ENCODE measurements at regions not wholly inside any gene's neighbourhood (a gene's known extent, or its start where the extent isn't known, plus 50 kb on each side); places are given as distances from the start of the nearest gene placed in this dataset.

GRCh38 chr11:11086979-11087378 lies 229.1 kb upstream of the ZBED5 start (continued):
- TF ChIP-seq ARID4B (CRISPR knock-in tag; IDR thresholded peaks at IDR 0.05; ENCODE audit: borderline replicate concordance) (no peak), CREB1 (CRISPR knock-in tag; IDR thresholded peaks at IDR 0.05) (no peak), EMX1 (CRISPR knock-in tag; IDR thresholded peaks at IDR 0.05) (no peak), STAT6 (CRISPR knock-in tag; conservative IDR thresholded peaks at IDR 0.05; ENCODE audit: low read depth) (no peak), OVOL2 (CRISPR knock-in tag; IDR thresholded peaks at IDR 0.05; ENCODE audit: borderline replicate concordance) (no peak)

GRCh38 chr11:11085580-11085979 lies 227.7 kb upstream of the ZBED5 start:
- TF ChIP-seq PRDM15 (CRISPR knock-in tag; IDR thresholded peaks at IDR 0.05), result no peak
- no peak for TF ChIP-seq NFYB (CRISPR knock-in tag; conservative IDR thresholded peaks at IDR 0.05; ENCODE audit: low read depth)
- no peak for TF ChIP-seq ZMAT4 (CRISPR knock-in tag; IDR thresholded peaks at IDR 0.05)
- TF ChIP-seq NR1H2 (CRISPR knock-in tag; IDR thresholded peaks at IDR 0.05), result no peak
- TF ChIP-seq MXD4 (CRISPR knock-in tag; IDR thresholded peaks at IDR 0.05; ENCODE audit: borderline replicate concordance), result no peak
- no peak for TF ChIP-seq TEAD4 (CRISPR knock-in tag; IDR thresholded peaks at IDR 0.05)
- TF ChIP-seq ETV6 (CRISPR knock-in tag; IDR thresholded peaks at IDR 0.05), result no peak
- no peak for TF ChIP-seq NFATC4 (CRISPR knock-in tag; IDR thresholded peaks at IDR 0.05)
- no peak for TF ChIP-seq FOXK1 (CRISPR knock-in tag; IDR thresholded peaks at IDR 0.05)
- no peak for TF ChIP-seq ERG (CRISPR knock-in tag; IDR thresholded peaks at IDR 0.05)
- TF ChIP-seq ZNF138 (CRISPR knock-in tag; conservative IDR thresholded peaks at IDR 0.05), result no peak
- no peak for TF ChIP-seq SP1 (CRISPR knock-in tag; conservative IDR thresholded peaks at IDR 0.05)
- no peaks in the 10 kb centered on the region; the same call in 1 of the 2 replicates for H3K27me3 Mint-ChIP-seq (ENCODE audit: low read depth)
- peaks cover 32% of the 10 kb centered on the region for H3K9me3 Mint-ChIP-seq
- POLR2A ChIA-PET, result no interaction called here
- CTCF ChIA-PET, result interaction anchor here (0.9 kb wide), 2 partner anchors 10 to 63 kb away, joined by 3 read pairs; no protein-coding TSS in a partner anchor
- H3K4me3 Mint-ChIP-seq, result no peak overlapping the region
- H3K4me1 Mint-ChIP-seq, result peaks cover 44% of the 10 kb centered on the region
- H3K27ac Mint-ChIP-seq, result no peak overlapping the region
- DNase-seq (ENCODE audit: low spot score) (no peak), ATAC-seq (no peak)
- peaks cover 9% of the 10 kb centered on the region for H3K36me3 Mint-ChIP-seq
